GM19397 (cell line): ENCODE measurements at regions not wholly inside any gene's neighbourhood (a gene's known extent, or its start where the extent isn't known, plus 50 kb on each side); places are given as distances from the start of the nearest gene placed in this dataset.

Experiments
- ATAC-seq: cut with Tn5 transposase; IDR thresholded peaks from one replicate; pipeline ENCODE4 v1.9.1; 2021; ENCODE audit warnings: mild to moderate bottlenecking, moderate library complexity; ENCODE audit not compliant: unreplicated experiment

DNA sequence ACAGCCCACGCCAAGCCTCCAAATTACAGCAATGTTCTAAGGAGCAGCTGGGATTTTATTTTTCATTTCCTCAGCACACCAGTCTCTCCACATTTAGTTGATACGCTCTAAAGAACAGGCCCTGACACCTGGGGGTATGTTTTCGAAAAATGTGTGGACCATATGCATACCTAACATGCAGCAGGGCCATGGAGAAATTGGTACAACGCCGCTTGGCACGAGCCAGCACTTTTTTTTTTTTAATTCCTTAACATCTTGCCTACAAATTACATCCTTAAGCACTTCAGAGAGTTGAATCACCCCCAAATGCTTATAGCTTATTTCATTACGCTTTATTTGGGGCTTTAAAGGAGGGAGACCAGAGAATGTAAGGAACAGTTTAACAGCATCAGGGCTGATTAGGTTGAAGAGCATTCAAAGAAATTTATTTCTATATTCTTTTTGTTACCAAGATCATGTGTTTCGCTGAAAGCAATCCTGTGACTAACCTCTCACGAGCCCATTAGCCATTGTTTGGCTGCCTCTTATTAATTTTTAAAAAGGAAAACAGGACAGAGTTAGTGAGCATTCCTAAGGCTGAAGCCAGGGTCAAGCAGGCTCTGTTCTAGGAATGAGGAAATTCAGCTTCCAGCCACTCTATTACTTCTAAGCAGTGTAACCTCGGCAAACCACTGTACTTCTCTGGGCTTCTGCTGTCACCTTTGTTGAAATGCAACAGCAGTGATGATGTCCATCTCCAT, 173.8 kb downstream of the ACTL7B start:
- ATAC-seq, result no peak

- ATAC-seq, result no peak
Observed at GRCh38 chr9:108680946-108681345, 174.8 kb downstream of the ACTL7B start.

GRCh38 chr9:108677776-108678175, 178.0 kb downstream of the ACTL7B start:
- ATAC-seq, result no peak

DNA sequence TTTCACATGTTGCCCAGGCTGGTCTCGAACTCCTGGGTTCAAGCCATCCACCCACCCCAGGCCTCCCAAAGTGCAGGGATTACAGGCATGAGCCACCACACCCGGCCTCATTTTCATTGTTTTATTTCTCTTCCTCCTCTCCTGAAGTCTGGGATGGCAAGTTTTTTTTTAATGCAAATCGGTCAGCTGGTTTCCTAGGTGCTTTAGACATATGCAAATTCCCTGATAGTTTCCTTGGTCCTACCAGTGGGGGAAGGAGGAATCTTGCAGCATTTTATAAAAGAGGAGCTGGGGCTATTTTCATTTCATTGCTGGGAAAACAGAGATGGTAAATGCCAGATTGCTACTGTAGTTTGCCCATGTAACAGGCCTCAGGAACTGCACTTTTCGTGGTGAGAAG, 179.4 kb downstream of the ACTL7B start:
- ATAC-seq, result no peak

DNA sequence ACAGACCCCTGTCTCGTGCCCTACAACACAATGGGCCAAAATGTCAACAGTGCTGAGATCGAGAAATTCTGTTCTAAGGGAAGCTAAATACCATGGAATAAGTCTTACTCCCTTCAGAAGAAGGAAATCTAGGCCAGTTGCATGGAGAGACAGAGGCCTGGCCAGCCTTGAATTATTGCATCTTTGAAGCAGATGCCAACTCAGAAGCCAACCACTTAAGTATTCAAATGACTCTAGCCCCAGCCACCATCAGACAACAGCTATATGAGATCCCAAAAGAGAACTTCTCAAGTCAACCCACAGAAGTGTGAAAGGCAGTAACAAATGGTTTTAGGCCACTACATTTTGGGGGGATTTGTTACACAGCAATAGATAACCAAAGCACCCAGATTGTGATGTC, 180.1 kb downstream of the ACTL7B start:
- no peak for ATAC-seq

- no peak for ATAC-seq
Observed at GRCh38 chr9:108674766-108675530, 180.8 kb downstream of the ACTL7B start.

- ATAC-seq, result no peak
Observed at GRCh38 chr9:108673386-108673785, 182.4 kb downstream of the ACTL7B start.

DNA sequence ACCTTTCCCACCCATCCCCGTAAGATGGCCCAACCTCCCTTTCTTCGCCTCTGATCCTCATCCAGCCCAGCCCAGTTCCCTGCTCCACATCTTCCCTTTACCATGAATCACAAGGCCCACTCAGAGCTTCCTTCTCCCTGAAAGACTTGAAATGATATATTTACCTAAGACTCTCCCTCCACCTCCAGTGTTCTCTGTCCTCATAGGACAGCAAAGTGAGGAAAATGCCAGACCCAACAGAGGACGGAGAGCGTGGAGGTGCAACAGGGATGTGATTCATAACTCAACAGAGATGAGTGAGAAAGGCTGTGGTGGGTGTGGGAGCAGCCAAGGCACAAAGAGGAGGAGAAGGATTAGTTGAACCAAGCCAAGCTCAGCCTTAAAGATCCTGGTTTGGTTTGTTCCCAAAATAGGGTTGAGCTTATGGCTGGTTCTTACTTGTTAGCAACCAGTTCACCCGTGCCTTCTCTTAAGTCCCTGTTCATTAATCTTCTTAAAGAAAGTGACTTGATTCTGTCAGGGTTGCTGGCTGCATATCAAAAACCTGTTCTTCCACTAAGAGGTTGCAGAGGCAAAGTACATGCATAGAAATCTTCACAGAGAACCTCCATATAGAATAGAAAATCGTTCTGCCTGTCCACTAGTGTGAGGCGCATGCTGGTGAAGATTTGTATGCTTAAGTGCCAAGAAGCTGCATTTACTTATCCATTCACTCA, 183.2 kb downstream of the ACTL7B start:
- no peak for ATAC-seq

GRCh38 chr9:108671794-108672193, 184.0 kb downstream of the ACTL7B start:
- ATAC-seq, result no peak

DNA sequence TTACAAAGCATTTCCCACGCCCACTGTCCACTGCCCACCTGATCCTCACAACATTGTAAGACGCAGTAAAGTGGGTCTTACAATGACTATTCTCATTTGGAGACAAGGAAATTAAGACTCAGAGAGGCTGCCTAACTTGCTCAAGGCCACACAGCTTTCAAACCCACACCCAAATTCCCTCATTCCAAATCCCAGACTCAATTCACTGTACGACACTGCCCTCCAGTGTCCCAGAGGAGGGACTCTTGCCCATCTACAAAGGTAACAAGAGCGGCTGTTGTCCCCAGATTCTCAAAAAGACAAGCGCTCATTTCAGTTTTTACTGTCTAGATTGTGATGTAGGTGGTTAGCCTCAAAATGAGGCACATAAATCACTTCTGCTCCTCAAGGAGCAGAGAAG, 184.6 kb downstream of the ACTL7B start:
- ATAC-seq, result no peak

- ATAC-seq, result no peak
Observed at GRCh38 chr9:108668938-108669335, 186.8 kb downstream of the ACTL7B start.

DNA sequence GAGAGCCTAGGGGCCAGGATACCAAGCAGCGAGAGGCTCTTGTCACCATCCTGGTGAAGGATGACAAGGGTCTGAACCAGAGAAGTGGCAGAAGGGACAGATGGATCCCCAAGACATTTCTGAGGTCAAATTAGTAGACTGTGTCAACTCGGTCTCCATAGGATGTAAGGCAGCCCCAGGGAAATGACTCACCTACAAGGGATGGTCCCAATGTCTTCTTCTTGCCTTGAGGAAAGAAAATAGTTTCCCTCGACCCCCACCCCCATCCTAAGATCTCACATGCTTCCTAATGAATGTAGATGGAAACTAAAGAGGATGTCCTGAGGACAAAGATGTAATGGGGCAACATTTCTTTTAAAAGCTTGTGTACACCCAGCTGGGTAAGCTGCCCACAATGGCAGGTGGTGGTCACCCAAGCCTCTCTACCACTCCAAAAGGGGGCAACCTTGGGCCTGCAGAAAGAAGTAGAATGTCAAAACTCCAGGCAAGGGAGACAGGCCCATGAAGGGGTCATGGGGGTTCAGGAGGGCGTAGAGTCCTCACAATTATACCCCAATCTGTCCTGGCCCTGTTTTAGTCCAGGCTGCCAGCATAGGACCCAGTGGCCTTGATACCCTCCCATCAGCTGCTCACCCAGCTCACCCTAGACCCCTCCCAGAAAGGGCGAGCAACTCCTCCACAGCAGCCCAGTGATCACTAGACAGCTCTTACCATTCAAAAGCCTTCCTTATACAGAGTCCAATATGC, 187.4 kb downstream of the ACTL7B start:
- ATAC-seq, result no peak

GRCh38 chr9:108666240-108666784, 189.5 kb downstream of the ACTL7B start:
- ATAC-seq, result no peak

- no peak for ATAC-seq
Observed at GRCh38 chr9:108665521-108666239, 190.1 kb downstream of the ACTL7B start.

- ATAC-seq, result no peak
Observed at GRCh38 chr9:108664309-108665255, 191.2 kb downstream of the ACTL7B start.

DNA sequence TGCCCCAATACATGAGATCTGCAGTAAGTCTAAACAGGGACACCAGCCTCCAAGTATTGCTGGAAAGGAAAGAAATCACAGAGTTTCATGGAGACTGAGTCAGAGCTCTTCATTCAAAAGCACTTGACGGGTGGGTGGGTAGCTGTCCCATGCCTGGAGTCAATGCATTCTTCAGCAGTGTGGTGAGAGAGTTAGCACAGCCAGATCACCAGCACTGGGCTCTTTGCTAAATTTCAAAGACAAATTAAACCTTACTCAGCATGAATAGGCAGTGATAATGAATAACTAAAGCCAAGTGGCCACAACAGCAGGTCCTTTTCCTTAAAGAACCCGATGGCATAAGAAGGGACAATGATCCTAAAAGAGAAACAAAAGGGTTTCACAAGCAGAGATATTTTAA, 192.4 kb downstream of the ACTL7B start:
- no peak for ATAC-seq

GRCh38 chr9:108662956-108663355, 192.8 kb downstream of the ACTL7B start:
- no peak for ATAC-seq

- no peak for ATAC-seq
Observed at GRCh38 chr9:108662091-108662875, 193.5 kb downstream of the ACTL7B start.
